HL-60 (cell line): ENCODE measurements at regions not wholly inside any gene's neighbourhood (a gene's known extent, or its start where the extent isn't known, plus 50 kb on each side); places are given as distances from the start of the nearest gene placed in this dataset.

ENCODE experiments used
- DNase-seq, 2 experiments: peaks; one replicate each; pipeline ENCODE4 v3.0.0-alpha.2; 2010 to 2020; ENCODE audit warnings: low read depth in 1 of 2, low spot score in 1 of 2
- H3K27ac ChIP-seq: fragments of 250-450 bp; sonication (Bioruptor Pico); replicated peaks from 2 replicates; pipeline ENCODE4 v1.5.1; 2020; ENCODE audit warnings: mild to moderate bottlenecking, moderate library complexity
- H3K27me3 ChIP-seq: fragments of 250-450 bp; sonication (Bioruptor Pico); 2 replicates; pipeline ENCODE4 v1.5.1; 2021; ENCODE audit warnings: mild to moderate bottlenecking, moderate library complexity; ENCODE audit not compliant: insufficient read depth, poor library complexity, severe bottlenecking
- H3K4me3 ChIP-seq: replicated peaks from 2 replicates; pipeline ENCODE4 v1.5.1; 2011; ENCODE audit warnings: mild to moderate bottlenecking, control low read depth, low read length; ENCODE audit not compliant: insufficient read depth
- CTCF ChIP-seq: IDR thresholded peaks from one replicate; pipeline ENCODE4 v1.5.1; 2011; ENCODE audit warnings: low read length, control low read depth, inconsistent platforms; ENCODE audit not compliant: insufficient read depth
- GABPA ChIP-seq: IDR thresholded peaks from 2 replicates; pipeline ENCODE4 v1.6.1; 2012; ENCODE audit warnings: low read depth
- POLR2AphosphoS5 ChIP-seq: IDR thresholded peaks from 2 replicates; pipeline ENCODE4 v1.6.1; 2012; ENCODE audit warnings: low read depth
- REST ChIP-seq: IDR thresholded peaks from 2 replicates; pipeline ENCODE4 v1.6.1; 2012; ENCODE audit warnings: low read depth; ENCODE audit not compliant: insufficient replicate concordance
- SPI1 ChIP-seq: IDR thresholded peaks from 2 replicates; pipeline ENCODE4 v1.6.1; 2012; ENCODE audit warnings: low read depth, mild to moderate bottlenecking, borderline replicate concordance

GRCh38 chr12:34296143-34297041, 274.1 kb downstream of the ALG10 start:
- TF ChIP-seq REST (no peak), SPI1 (no peak), POLR2AphosphoS5 (no peak), GABPA (no peak), CTCF (no peak)
- Histone ChIP-seq H3K4me3 (no peak overlapping the region), H3K27ac (no peak overlapping the region), H3K27me3 (no peaks in the 10 kb centered on the region)
- DNase-seq = no peak

- TF ChIP-seq REST = no peak
- no peak for TF ChIP-seq SPI1
- no peak for TF ChIP-seq POLR2AphosphoS5
- no peak for TF ChIP-seq GABPA
- TF ChIP-seq CTCF = no peak
- Histone ChIP-seq H3K4me3 (no peak overlapping the region), H3K27ac (no peak overlapping the region), H3K27me3 (no peaks in the 10 kb centered on the region)
- no peak for DNase-seq
These were observed 275.0 kb downstream of the ALG10 start for GRCh38 chr12:34297126-34297789.

- TF ChIP-seq GABPA = no peak
- no peak for TF ChIP-seq POLR2AphosphoS5
- TF ChIP-seq REST = no peak
- TF ChIP-seq CTCF = no peak
- TF ChIP-seq SPI1 = no peak
- Histone ChIP-seq H3K27me3 (no peaks in the 10 kb centered on the region), H3K4me3 (no peak overlapping the region), H3K27ac (no peak overlapping the region)
- DNase-seq = no peak
These were observed 275.5 kb downstream of the ALG10 start for GRCh38 chr12:34297790-34298164.
